A673 (cell line): ENCODE measurements at regions not wholly inside any gene's neighbourhood (a gene's known extent, or its start where the extent isn't known, plus 50 kb on each side); places are given as distances from the start of the nearest gene placed in this dataset.

Experiments used
- BruUV-seq: library from RNA; stranded (reverse); fragments of 400-500 nt; replicated peaks from 2 replicates; lab custom pipeline; 2021; lab: Mats Ljungman, UMichigan
- CTCF ChIA-PET: fragments of 300-600 bp; sonication (Branson Sonifier 250); formaldehyde crosslinking; loops from one replicate; lab custom pipeline; 2022; ENCODE audit warnings: antibody characterized with exemption; lab: Charles Lee
- POLR2A ChIA-PET: fragments of 300-600 bp; sonication (Branson Sonifier 250); formaldehyde crosslinking; loops from one replicate; lab custom pipeline; 2022; ENCODE audit warnings: antibody characterized with exemption; ENCODE audit not compliant: low non-redundant PET; lab: Charles Lee
- DNase-seq: peaks from one replicate; pipeline ENCODE4 v3.0.0-alpha.2; 2015; ENCODE audit warnings: low spot score
- H3K27ac ChIP-seq: fragments of 200-600 bp; sonication (generic); 2 replicates; pipeline ENCODE4 v1.5.1; 2016; ENCODE audit warnings: mixed run types, low read depth, mild to moderate bottlenecking, mixed read lengths, antibody characterized with exemption, low read length; ENCODE audit not compliant: poor library complexity, severe bottlenecking
- H3K27me3 ChIP-seq: fragments of 200-600 bp; sonication (generic); replicated peaks from 2 replicates; pipeline ENCODE4 v1.6.1; 2017; ENCODE audit warnings: mixed run types, low read depth, mild to moderate bottlenecking, mixed read lengths, antibody characterized with exemption, low read length; ENCODE audit not compliant: insufficient read depth, poor library complexity
- H3K36me3 ChIP-seq: fragments of 200-600 bp; sonication (generic); 2 replicates; pipeline ENCODE4 v1.6.1; 2016; ENCODE audit warnings: mixed run types, mild to moderate bottlenecking, mixed read lengths, antibody characterized with exemption, low read length; ENCODE audit not compliant: insufficient read depth, poor library complexity, severe bottlenecking
- H3K4me1 ChIP-seq: fragments of 200-600 bp; sonication (generic); 2 replicates; pipeline ENCODE4 v1.6.1; 2017; ENCODE audit warnings: mixed run types, mild to moderate bottlenecking, mixed read lengths, antibody characterized with exemption, low read length; ENCODE audit not compliant: insufficient read depth, poor library complexity, severe bottlenecking
- H3K4me3 ChIP-seq: fragments of 200-600 bp; sonication (generic); 2 replicates; pipeline ENCODE4 v1.5.1; 2016; ENCODE audit warnings: low read depth, mixed run types, mild to moderate bottlenecking, mixed read lengths, low read length; ENCODE audit not compliant: poor library complexity, severe bottlenecking
- H3K9me3 ChIP-seq: fragments of 200-600 bp; sonication (generic); 2 replicates; pipeline ENCODE4 v1.6.1; 2016; ENCODE audit warnings: mixed run types, low read depth, mild to moderate bottlenecking, mixed read lengths, antibody characterized with exemption, low read length; ENCODE audit not compliant: poor library complexity, severe bottlenecking
- CTCF ChIP-seq: fragments of 300-800, 200-600 bp; sonication (generic); conservative IDR thresholded peaks from 2 replicates; pipeline ENCODE4 v1.5.1; 2017; ENCODE audit warnings: low read depth, mild to moderate bottlenecking, antibody characterized with exemption, low read length, moderate library complexity, mixed read lengths
- EZH2 ChIP-seq: fragments of 200-600 bp; sonication (generic); IDR thresholded peaks from 2 replicates; pipeline ENCODE4 v1.6.1; 2017; ENCODE audit warnings: borderline replicate concordance, low read depth, mild to moderate bottlenecking, mixed read lengths, antibody characterized with exemption, low read length; ENCODE audit not compliant: poor library complexity, severe bottlenecking
- intact Hi-C: fragments of 100-400 bp; cut with micrococcal nuclease; formaldehyde crosslinking; loops from one replicate; pipeline ENCODE4 v1.10.0; 2022; ENCODE audit not compliant: unreplicated experiment

- Histone ChIP-seq H3K27me3 (no peaks in the 10 kb centered on the region), H3K4me3 (no peak overlapping the region), H3K27ac (no peak overlapping the region), H3K9me3 (no peaks in the 10 kb centered on the region), H3K36me3 (no peaks in the 10 kb centered on the region), H3K4me1 (no peaks in the 10 kb centered on the region)
- intact Hi-C loops = no loop called here
- CTCF ChIA-PET = no interaction called here
- no peak for DNase-seq
- no peak for TF ChIP-seq EZH2
- TF ChIP-seq CTCF = no peak
- BruUV-seq = no TSS peak
- POLR2A ChIA-PET = no interaction called here
Measured at GRCh38 chr6:156598071-156598854, 178.9 kb upstream of the ARID1B start.

DNA sequence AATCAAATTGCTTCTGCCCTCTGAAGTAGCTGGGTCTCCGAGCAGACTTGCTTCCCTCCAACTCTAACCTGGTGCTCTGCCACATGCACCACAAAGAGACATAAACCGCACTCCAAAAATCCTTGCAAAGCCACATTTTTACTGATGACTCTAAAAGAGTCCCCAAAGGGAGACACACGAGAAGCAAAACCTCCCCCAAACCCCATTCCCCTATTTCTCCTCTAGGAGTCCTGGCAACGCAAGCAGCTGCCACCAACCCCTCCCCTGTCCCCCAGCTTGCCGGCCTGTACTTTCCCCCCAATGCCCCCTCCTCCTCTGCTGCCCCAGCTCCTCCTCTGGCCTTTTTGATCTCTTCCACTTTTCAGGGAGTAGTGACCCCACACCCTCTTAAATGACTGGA lies 180.1 kb upstream of the ARID1B start:
- no TSS peak for BruUV-seq
- no peak for TF ChIP-seq CTCF
- Histone ChIP-seq H3K9me3 (no peaks in the 10 kb centered on the region), H3K27me3 (no peaks in the 10 kb centered on the region), H3K36me3 (no peaks in the 10 kb centered on the region), H3K4me1 (no peaks in the 10 kb centered on the region), H3K27ac (no peak overlapping the region), H3K4me3 (no peak overlapping the region)
- POLR2A ChIA-PET = no interaction called here
- intact Hi-C loops = no loop called here
- CTCF ChIA-PET = no interaction called here
- no peak for DNase-seq

- intact Hi-C loops = no loop called here
- CTCF ChIA-PET = no interaction called here
- H3K36me3 ChIP-seq = no peaks in the 10 kb centered on the region
Measured at GRCh38 chr6:156595476-156595875, 181.7 kb upstream of the ARID1B start.

More at GRCh38 chr6:156595476-156595875, 181.7 kb upstream of the ARID1B start:
- no peak overlapping the region for H3K4me3 ChIP-seq
- H3K27me3 ChIP-seq = no peaks in the 10 kb centered on the region
- H3K4me1 ChIP-seq = no peaks in the 10 kb centered on the region
- POLR2A ChIA-PET = no interaction called here
- no peak for TF ChIP-seq EZH2
- no peak for TF ChIP-seq CTCF
- no peak for DNase-seq
- H3K9me3 ChIP-seq = no peaks in the 10 kb centered on the region
- H3K27ac ChIP-seq = no peak overlapping the region
- BruUV-seq = no TSS peak
